OCI-LY3 (cell line): ENCODE measurements at regions not wholly inside any gene's neighbourhood (a gene's known extent, or its start where the extent isn't known, plus 50 kb on each side); places are given as distances from the start of the nearest gene placed in this dataset.

ENCODE experiments used
- H2AFZ ChIP-seq: fragments of 200-600, 300-600 bp; shearing (Covaris generic); 2 replicates; pipeline ENCODE4 v1.6.0; 2014; ENCODE audit warnings: antibody characterized with exemption, low read depth, low read length
- H3K27ac ChIP-seq: fragments of 200-600, 300-600 bp; sonication (generic); 2 replicates; pipeline ENCODE4 v1.5.1; 2014; ENCODE audit warnings: mild to moderate bottlenecking, low read length, moderate library complexity, mixed read lengths
- H3K27me3 ChIP-seq: fragments of 200-600, 300-600 bp; sonication (generic); 2 replicates; pipeline ENCODE4 v1.6.1; 2014; ENCODE audit warnings: low read depth, low read length, mixed read lengths
- H3K36me3 ChIP-seq: fragments of 200-600, 300-600 bp; sonication (generic); replicated peaks from 2 replicates; pipeline ENCODE3; 2014; ENCODE audit warnings: low read depth, low read length, mixed read lengths
- H3K4me1 ChIP-seq: fragments of 300-600, 200-600 bp; sonication (generic); 2 replicates; pipeline ENCODE4 v1.6.1; 2014; ENCODE audit warnings: low read length, mixed read lengths
- H3K4me2 ChIP-seq: fragments of 200-600, 300-600 bp; sonication (generic); 2 replicates; pipeline ENCODE4 v1.6.1; 2014; ENCODE audit warnings: low read length, mixed read lengths
- H3K4me3 ChIP-seq: fragments of 300-600, 200-600 bp; sonication (generic); 2 replicates; pipeline ENCODE4 v1.5.1; 2014; ENCODE audit warnings: antibody characterized with exemption, mild to moderate bottlenecking, low read length, moderate library complexity
- H3K79me2 ChIP-seq: fragments of 300-600, 200-600 bp; shearing (Covaris generic); 2 replicates; pipeline ENCODE4 v1.6.1; 2014; ENCODE audit warnings: mild to moderate bottlenecking, low read length, mixed read lengths
- H3K9ac ChIP-seq: fragments of 300-600, 200-600 bp; shearing (Covaris generic); 2 replicates; pipeline ENCODE4 v1.6.0; 2014; ENCODE audit warnings: mild to moderate bottlenecking, low read length, moderate library complexity
- H3K9me3 ChIP-seq: fragments of 200-600, 300-600 bp; shearing (Covaris generic); 2 replicates; pipeline ENCODE4 v1.6.1; 2014; ENCODE audit warnings: low read length, mixed read lengths; ENCODE audit not compliant: insufficient read depth
- H4K20me1 ChIP-seq: fragments of 200-600, 300-600 bp; sonication (generic); 2 replicates; pipeline ENCODE4 v1.6.1; 2016; ENCODE audit warnings: low read length, mixed read lengths; ENCODE audit not compliant: insufficient read depth
- EZH2phosphoT487 ChIP-seq: fragments of 200-600 bp; shearing (Covaris generic); IDR thresholded peaks from 2 replicates; pipeline ENCODE4 v1.6.1; 2018; ENCODE audit warnings: antibody characterized with exemption, mixed run types, low read depth
- TF ChIP-seq, protein P1 (sequence below): fragments of 200-600, 300-600 bp; sonication (generic); IDR thresholded peaks from 2 replicates; pipeline ENCODE4 v1.5.1; 2014; ENCODE audit warnings: antibody characterized with exemption, low read length, low read depth

DNA sequence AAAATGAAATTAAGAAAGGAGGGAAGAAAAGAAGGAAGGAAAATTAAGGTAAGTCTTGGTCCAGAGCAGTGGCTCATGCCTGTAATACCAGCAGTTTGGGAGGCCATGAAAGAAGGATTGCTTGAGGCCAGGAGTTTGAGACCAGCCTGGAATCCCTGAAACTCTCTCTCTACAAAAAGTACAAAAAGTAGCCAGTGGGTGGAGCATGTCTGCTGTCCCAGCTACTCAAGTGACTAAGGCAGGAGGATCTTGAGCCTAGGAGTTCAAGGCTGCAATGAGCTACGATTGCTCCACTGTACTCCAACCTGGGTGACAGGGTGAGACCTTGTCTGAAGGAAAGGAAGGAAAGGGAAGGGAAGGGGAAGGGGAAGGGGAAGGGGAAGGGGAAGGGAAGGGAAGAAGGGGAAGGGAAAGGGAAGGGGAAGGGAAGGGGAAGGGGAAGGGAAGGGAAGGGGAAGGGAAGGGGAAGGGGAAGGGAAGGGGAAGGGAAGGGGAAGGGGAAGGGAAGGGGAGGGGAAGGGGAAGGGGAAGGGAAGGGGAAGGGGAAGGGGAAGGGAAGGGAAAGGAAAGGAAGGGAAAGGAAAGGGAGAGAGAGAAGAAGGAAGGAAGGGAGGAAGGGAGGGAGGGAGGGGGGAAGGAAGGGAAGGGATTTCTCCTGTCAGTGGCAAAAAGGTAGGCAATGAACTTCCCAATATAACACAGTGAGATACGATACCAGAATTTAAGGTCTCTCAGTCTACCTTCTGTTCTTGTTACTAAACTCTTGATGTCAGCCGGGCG lies 412.8 kb downstream of the CMPK2 start:
- no peaks in the 10 kb centered on the region for H3K27me3 ChIP-seq
- H3K4me3 ChIP-seq = no peak overlapping the region
- H3K4me1 ChIP-seq = no peaks in the 10 kb centered on the region
- no peaks in the 10 kb centered on the region for H3K36me3 ChIP-seq
- H3K9me3 ChIP-seq = no peaks in the 10 kb centered on the region
- no peaks in the 10 kb centered on the region for H4K20me1 ChIP-seq
- no peak overlapping the region for H3K4me2 ChIP-seq
- H3K27ac ChIP-seq = no peak overlapping the region
- H2AFZ ChIP-seq = no peak overlapping the region
- H3K9ac ChIP-seq = no peak overlapping the region
- no peak for TF ChIP-seq EZH2phosphoT487
- TF ChIP-seq, protein P1, sequence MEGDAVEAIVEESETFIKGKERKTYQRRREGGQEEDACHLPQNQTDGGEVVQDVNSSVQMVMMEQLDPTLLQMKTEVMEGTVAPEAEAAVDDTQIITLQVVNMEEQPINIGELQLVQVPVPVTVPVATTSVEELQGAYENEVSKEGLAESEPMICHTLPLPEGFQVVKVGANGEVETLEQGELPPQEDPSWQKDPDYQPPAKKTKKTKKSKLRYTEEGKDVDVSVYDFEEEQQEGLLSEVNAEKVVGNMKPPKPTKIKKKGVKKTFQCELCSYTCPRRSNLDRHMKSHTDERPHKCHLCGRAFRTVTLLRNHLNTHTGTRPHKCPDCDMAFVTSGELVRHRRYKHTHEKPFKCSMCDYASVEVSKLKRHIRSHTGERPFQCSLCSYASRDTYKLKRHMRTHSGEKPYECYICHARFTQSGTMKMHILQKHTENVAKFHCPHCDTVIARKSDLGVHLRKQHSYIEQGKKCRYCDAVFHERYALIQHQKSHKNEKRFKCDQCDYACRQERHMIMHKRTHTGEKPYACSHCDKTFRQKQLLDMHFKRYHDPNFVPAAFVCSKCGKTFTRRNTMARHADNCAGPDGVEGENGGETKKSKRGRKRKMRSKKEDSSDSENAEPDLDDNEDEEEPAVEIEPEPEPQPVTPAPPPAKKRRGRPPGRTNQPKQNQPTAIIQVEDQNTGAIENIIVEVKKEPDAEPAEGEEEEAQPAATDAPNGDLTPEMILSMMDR = no peak
- no peaks in the 10 kb centered on the region for H3K79me2 ChIP-seq

DNA sequence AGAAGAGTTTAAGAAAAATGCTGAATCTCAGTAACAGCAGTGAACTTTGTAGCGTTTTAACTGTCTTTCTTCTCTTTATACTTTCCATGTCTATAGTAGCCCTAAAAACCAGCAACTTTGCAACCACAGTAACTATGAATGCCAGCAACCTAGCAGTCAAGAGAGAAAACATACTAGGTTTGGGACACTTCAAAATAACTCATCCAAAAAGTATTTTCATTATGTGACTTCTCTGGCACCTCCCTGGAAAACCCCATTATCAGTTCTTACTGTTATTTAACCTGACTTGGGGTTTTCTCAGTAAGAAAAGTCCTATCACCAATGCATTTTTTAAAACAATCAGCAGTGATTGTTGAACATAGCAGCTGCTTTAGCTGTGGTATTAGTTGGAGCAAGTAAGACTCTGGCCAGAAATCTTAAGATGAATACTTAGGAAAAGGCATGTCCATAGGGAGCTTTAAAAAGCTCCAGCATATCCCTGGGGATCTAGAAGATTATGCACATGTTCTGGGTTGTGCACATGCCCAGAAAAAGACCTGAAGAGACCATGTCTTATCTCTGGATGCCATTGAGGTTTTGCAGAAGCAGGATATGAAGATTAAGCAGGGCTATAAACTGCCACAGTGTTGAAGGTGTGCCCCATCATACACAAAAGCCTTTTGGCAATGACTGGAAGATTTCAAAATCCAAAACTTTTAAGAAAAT lies 411.3 kb downstream of the CMPK2 start:
- no peak overlapping the region for H3K4me3 ChIP-seq
- no peak for TF ChIP-seq EZH2phosphoT487
- TF ChIP-seq, protein P1 = no peak
- H3K9ac ChIP-seq = no peak overlapping the region
- no peaks in the 10 kb centered on the region for H3K36me3 ChIP-seq
- H3K9me3 ChIP-seq = no peaks in the 10 kb centered on the region
- no peaks in the 10 kb centered on the region for H3K79me2 ChIP-seq
- H3K27me3 ChIP-seq = no peaks in the 10 kb centered on the region
- H2AFZ ChIP-seq = no peak overlapping the region
- no peaks in the 10 kb centered on the region for H3K4me1 ChIP-seq
- no peak overlapping the region for H3K27ac ChIP-seq
- H3K4me2 ChIP-seq = no peak overlapping the region
- H4K20me1 ChIP-seq = no peaks in the 10 kb centered on the region

DNA sequence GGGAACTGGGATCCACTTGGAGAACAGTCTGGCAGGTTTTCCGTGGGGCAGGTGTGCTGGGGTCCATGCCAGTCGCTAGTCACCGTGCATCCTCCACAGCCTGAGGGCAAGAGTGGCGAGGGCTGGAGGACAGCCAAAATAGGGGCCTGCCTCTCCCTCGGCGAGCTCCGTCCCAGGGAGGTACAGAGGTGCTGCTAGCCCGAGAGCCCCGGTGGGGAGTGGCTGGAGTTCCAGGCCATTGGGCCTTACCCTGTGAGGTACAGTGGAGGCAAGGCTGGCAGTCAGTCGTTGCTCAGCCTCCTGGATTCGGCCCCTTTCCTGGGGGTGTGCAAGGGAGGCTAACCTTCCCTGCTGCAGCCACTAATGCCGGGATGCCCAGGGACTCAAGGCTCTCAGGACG lies 406.6 kb downstream of the CMPK2 start:
- no peak overlapping the region for H3K9ac ChIP-seq

DNA sequence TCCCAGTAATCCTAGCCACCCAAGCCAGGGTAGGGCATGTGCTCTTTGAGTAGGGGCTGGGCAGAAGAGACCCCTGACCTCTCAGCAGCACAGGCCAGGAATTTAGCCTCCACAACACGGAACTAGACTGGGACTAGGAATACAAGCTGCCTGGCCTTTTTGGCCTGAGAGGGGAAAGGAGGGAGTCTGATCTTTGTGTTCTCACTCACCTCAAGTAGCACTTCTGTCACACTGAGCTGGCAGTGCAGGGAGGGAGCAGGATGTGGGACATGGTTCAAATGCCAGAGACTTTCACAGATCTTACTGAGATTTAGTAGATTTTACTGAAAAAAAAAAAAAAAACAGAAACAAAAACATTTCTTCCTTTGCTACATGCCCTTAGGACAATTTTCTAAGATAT lies 395.2 kb downstream of the CMPK2 start:
- Histone ChIP-seq H3K36me3 (no peaks in the 10 kb centered on the region), H3K27me3 (no peaks in the 10 kb centered on the region), H3K27ac (no peak overlapping the region), H3K79me2 (no peaks in the 10 kb centered on the region), H3K4me2 (no peak overlapping the region), H2AFZ (no peak overlapping the region), H4K20me1 (no peaks in the 10 kb centered on the region), H3K9ac (no peak overlapping the region), H3K4me1 (peaks cover 2% of the 10 kb centered on the region; the same call in 1 of the 2 replicates), H3K4me3 (no peak overlapping the region), H3K9me3 (no peaks in the 10 kb centered on the region)
- TF ChIP-seq, protein P1 = no peak
- TF ChIP-seq EZH2phosphoT487 = no peak

More for the DNA sequence above, 406.6 kb downstream of the CMPK2 start:
- no peak overlapping the region for H3K4me2 ChIP-seq
- H3K4me3 ChIP-seq = no peak overlapping the region
- no peaks in the 10 kb centered on the region for H3K9me3 ChIP-seq
- H3K36me3 ChIP-seq = no peaks in the 10 kb centered on the region
- no peak overlapping the region for H3K27ac ChIP-seq
- H4K20me1 ChIP-seq = no peaks in the 10 kb centered on the region
- H3K27me3 ChIP-seq = no peaks in the 10 kb centered on the region
- H3K4me1 ChIP-seq = no peaks in the 10 kb centered on the region
- no peaks in the 10 kb centered on the region for H3K79me2 ChIP-seq
- TF ChIP-seq, protein P1 = no peak
- TF ChIP-seq EZH2phosphoT487 = no peak
- H2AFZ ChIP-seq = no peak overlapping the region
